Activated CD4-positive, alpha-beta T cell treated with anti-CD3 and anti-CD28 coated beads, Interleukin-2, amount 50 U/mL, for 16 hours (primary cell): ENCODE measurements at regions not wholly inside any gene's neighbourhood (a gene's known extent, or its start where the extent isn't known, plus 50 kb on each side); places are given as distances from the start of the nearest gene placed in this dataset.
"Not testable (repeated sequence)": the region's sequence is repeated elsewhere in the genome, so short reads cannot be mapped to it uniquely, and the experiment has no call there.

ENCODE experiments used
- DNase-seq: peaks from one replicate; pipeline ENCODE4 v3.0.0-alpha.2; 2020

DNA sequence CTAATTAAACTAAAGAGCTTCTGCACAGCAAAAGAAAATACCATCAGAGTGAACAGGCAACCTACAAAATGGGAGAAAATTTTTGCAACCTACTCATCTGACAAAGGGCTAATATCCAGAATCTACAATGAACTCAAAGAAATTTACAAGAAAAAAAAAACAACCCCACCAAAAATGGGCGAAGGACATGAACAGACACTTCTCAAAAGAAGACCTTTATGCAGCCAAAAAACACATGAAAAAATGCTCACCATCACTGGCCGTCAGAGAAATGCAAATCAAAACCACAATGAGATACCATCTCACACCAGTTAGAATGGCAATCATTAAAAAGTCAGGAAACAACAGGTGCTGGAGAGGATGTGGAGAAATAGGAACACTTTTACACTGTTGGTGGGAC lies 100.7 kb downstream of the GPX5 start:
- DNase-seq = not testable (repeated sequence)

DNA sequence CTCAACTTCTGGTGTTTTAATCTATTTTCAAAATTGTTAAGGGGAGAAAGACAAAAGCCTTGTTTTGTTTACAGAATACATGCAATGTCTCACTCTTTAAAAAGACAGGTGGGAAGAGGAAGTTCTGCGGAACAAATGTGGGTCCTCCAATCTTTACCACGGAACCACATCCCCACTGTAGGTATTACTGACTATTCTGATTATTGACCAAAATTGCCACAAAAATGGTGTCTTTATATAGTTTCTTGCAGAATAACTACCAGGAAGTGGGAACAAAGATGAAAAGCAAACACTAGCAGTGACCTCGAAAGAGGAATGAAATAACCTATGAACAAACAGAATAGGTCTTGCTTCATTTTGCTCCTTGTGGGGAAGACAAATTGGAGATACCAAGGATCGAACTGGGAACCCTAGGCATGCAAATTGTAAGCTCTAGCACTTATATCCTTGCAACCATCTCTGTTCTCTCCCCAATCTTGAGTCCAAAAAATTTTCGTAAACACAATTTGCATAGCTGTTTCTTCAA lies 106.7 kb downstream of the GPX5 start:
- DNase-seq = no peak

DNA sequence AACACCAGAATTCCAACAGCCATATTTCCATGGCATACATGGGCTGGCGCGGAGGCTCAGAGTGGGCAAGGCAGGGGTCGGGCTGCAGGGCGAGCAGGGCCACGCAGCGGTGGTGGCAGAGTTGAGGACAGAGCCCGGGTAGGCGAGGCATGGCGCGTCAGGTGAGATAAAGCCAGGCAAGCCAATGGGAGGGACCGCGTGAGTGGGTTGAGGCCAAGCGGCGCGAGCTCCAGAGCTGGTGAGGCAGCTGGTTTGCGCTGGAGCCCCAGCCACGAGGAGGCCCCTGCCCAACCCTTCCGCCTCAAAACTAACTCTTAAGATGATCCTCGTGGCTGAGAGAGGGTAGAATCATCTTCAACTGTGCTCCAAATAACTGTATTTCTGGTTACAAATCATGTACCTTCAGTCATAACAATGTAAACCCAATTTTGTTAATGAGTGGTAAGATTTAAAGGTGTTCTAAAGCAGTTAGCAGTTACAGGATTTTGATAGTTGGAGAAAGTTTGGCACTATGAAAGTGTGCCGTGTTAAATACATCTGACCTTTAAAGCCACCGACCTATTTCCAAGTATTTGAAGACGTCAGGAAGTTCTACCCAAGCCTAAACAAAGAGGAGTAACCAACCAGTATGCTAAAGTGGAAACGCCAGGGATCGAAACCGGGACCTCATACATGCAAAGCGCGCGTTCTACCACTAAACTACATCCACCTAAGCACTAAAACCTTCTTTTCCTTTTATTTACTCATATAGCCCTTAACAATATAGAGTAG lies 107.9 kb downstream of the GPX5 start:
- DNase-seq = no peak

DNA sequence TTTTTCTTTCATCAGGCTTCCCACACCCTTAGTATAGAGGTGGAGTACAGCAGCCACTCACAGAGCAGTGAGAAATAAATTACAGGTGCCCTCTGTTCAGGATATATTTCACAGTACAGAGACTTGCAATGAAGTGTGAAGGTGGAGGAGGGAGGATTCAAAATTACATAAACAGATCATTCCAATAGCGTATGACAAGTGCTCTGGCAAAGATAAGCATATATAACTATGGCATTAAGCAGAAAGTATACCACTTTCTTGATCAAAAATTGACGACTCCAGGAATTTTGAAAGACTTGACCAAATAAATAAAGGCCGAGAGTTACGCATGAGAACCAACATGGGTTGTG lies 108.7 kb downstream of the GPX5 start:
- no peak for DNase-seq

DNA sequence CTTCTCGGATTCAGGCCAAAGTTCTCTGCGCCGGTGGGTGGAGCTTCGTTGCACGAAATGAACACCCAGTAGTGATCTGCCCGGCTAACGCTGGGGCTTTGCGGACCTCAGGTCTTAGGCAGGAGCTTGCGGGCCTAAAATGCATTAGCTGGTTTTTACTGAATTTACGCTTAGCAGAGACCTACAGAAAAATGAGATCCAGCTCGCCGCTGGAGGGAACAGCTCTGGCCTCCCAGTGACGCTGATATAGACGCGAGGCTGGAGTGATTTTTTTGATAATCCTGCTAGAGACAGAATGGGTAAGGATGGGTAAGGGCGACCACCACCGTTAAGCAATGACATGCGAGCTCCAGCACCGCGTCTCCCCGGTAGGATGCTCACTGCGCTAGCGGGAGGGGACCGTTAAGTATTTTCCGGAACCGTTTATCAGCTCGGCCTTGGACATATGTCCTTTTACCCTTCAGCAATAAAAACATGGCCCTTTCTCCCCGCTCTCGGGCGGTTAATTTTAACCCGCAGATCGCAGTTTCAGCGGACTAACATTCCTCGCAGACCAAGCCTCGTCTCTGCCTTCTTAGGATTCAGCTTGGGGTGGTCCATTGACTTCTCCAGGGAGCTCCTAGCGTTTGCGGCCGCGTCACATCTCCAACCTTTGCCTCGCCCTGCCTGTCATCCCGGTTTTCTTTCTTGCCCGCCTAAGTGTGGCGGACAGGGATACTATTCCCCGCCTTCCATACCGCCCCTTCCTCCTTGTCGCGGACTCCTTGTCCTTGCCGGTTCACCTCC lies 109.3 kb downstream of the GPX5 start:
- DNase-seq = peak; percentile 14

DNA sequence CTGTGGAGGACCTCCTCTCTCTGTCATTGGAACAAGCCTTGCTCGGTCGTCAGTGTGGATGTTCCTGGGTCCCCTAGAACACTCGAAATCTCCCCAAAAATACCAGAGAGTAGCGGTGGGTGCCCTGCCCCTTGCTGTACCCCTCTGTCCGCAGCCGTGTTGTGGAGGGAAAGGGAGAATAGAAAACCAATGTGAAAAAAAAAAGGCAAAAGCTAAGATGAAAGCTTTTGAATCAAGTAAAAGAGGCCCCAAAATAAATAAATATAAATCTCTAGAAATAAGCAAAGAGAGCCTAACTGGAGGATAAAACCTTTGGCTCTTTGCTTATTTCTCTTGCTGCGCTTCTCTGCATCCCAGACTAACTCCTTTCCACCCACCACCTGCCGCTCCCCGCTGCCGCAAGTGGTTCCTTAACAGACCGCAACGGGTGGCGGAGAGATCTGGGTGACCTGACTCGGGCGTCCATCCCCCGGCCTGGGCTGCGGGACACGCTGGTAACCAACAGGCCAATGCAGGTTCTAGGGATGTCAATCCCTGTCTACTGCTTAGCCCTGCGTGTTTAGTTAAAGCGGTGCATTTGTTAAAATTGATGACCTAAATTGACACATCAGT lies 110.0 kb downstream of the GPX5 start:
- DNase-seq = no peak

DNA sequence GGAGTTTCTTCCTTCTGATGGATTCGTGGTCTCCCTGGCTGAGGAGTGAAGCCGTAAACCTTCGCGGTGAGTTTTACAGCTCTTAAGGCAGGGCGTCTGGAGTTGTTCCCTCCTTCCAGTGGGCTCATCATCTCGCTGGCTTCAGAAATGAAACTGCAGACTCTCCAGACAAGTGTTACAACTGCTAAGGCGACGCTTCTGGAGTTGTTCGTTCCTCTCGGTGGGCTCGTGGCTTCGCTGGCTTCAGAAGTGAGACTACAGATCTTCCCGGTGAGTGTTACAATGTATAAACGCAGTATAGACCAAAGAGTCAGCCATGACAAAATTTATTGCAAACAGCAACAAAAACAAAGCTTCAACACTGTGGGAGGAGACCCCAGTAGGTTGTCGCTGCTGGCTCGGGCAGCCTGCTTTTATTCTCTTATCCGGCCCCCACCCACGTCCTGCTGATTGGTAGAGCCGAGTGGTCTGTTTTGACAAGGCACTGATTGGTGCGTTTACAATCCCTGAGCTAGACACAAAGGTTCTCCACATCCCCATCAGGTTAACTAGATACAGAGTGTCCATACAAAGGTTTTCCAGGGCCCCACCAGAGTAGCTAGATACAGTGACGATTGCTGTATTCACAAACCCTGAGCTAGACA lies 113.2 kb downstream of the GPX5 start:
- no peak for DNase-seq

DNA sequence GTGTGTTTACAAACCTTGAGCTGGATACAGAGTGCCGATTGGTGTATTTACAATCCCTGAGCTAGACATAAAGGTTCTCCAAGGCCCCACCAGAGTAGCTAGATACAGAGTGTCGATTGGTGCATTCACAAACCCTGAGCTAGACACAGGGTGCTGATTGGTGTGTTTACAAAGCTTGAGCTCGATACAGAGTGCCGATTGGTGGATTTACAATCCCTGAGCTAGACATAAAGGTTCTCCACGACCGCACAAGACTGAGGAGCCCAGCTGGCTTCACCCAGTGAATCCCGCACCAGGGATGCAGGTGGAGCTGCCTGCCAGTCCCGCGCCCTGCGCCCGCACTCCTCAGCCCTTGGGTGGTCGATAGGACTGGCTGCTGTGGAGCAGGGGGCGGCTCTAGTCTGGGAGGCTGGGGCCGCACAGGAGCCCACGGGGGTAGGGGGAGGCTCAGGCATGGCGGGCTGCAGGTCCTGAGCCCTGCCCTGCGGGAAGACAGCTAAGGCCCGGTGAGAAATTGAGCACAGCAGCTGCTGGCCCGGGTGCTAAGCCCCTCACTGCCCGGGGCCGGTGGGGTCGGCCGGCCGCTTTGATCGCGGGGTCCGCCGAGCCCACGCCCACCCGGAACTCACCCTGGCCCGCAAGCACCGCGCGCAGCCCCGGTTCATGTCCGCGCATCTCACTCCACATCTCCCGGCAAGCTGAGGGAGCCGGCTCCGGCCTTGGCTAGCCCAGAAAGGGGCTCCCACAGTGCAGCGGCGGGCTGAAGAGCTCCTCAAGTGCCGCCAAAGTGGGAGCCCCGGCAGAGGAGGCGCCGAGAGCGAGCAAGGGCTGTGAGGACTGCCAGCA lies 114.0 kb downstream of the GPX5 start:
- not testable (repeated sequence) for DNase-seq

DNA sequence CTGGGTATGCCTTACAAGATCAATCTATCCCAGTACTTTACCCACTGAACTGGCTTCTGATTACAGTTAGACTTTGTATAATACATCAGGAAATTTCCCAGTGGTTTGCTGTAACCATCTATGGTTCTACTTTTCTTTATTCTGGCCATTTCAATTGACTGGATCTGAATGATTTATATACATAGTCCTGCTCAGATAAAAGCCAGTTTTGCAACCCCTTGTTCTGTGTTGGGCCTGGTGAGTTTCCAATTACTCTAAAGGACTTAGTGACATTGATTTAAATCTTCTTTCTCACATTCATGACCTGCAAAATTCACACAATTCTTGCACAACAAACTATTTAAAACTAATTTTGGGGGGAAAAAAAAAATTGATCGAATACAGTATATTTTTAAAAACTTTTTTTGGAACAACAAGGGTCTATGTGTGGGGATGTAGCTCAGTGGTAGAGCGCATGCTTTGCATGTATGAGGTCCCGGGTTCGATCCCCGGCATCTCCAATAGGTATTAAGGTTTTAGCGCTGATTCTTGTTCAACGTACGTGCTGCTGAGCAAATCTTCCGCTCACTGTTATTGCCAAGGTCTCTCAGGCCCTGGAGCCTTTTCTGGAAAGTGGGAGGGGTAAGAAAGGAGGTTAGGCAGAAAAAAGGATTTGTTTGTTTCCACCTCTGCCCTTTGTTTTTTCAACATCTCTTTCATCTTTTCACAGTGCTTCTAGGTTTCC lies 117.5 kb downstream of the GPX5 start:
- DNase-seq = peak; percentile 86

DNA sequence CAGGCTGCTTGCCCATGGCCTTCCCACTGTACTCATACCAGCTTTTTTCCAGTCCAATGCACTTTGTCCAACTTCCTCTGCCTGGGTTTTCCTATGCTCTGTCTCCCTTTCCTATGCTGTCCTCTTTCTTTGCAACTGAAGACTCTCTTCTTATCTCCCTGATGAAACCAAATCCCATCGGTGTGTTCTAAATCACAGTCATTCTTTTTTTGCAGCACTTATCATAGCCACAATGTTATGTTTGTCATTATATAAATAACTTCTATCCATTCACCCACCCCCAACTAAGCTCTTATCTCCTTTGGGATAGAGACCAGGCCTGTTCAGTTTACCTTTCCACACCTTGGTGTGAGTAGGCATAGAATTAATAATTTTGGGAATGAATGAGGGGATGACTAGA lies 121.0 kb downstream of the GPX5 start:
- no peak for DNase-seq

DNA sequence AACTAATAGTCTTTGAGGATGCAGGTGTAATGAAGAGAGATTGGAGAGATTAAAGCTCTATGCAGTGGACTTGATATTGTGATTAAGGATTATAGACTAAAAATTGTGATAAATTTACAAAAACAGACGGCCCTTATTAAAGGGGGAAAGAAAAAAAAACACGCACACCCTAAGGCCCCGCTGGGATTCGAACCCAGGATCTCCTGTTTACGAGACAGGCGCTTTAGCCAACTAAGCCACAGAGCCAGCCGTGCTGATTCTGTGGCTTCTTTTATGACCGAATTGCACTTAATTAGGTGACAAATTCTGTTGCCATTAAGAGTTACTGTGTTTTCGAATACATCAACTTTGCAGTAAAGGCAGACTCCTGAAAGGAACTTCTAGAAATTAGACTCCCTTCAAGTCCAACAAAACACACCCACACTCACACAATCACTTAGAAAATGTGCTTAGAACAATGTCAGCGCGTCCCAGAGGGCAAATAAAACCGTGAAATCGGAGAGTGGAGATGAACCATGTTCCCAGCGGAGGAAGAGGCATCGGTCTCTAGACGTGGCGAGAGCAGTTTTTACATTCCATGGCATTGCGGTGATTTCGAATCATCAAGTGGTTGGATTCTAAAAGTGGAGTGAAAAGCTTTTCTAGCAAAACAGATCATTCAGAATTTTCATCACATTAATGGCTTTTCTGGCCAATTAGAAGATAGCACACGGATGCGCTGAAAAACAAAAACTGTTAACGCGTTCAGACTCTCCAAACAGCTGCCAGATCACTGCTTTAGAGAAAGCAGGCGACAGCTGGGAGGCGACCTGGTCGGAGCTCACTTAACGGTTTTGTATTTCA lies 122.6 kb downstream of the GPX5 start:
- DNase-seq = peak; percentile 86

DNA sequence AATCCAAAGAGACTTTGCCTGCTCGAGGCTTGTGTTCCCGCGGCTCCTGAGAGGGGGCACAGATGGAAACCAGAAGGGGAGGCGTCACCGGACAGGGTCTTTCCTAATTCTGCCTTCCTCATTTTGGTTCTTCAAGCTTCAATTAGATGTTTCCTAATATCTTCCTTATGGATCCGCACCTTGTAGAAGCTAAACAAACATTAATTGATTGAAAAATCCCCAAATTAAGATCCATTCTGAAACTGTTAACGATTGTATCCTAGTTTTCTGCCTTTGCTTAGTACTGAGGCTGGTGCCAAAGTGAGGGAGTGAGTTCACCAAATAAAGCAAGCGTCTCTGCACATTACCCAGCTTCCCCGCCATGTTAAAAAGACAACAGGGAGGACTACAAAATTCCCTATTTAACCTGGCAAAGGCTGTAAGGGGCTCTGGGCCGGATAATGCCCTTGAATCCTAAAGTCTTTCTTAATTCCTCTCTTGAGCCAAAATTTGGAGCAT lies 123.2 kb downstream of the GPX5 start:
- no peak for DNase-seq

DNA sequence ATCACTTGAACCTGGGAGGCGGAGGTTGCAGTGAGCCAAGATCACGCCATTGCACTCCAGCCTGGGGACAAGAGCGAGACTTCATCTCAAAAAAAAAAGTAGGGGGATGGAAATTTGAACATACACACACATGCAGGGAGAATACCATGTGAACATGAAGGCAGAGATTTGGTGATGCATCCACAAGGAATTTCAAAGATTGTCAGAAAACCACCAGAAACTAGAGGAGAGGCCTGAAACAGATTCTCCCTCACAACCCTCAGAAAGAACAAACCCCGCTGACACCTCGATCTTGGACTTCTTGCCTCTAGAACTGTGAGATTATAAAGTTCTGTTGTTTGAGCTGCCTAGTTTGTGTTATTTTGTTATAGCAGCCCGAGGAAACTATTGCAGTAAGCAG lies 125.5 kb downstream of the GPX5 start:
- DNase-seq = no peak

DNA sequence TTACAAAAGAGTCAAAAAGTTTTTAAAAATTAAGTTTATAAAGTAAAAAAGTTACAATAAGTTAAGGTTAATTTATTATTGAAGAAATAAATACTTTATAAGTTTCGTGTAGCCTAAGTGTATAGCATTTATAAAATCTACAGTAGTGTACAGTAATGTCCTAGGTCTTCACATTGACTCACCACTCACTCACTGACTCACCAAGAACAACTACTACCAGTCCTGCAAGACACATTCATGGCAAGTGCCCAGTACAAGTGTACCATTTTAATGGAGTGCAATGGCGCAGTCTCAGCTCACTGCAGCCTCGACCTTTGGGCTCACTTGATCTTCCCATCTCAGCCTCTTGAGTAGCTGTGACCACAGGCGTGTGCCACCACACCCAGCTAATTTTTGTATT lies 128.2 kb downstream of the GPX5 start:
- DNase-seq = no peak

DNA sequence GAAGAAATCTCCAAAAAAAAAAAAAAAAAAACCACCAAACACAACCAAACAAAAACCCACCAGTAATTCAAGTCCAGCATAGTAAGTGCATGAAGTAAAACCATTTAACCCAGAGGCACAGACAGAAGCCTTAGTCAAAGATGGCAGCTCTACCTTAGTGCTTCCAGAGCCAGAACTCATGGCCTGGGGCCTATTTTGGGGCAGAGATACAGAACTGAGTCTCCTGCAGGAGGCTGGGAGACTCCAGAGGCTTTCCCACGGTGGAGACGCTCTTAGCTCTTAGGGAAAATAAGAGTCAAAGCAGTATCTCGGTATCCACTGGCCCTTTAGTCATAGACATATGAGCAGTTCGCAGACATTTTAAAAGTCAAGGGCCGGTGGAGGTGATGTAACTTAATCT lies 129.5 kb downstream of the GPX5 start:
- no peak for DNase-seq

DNA sequence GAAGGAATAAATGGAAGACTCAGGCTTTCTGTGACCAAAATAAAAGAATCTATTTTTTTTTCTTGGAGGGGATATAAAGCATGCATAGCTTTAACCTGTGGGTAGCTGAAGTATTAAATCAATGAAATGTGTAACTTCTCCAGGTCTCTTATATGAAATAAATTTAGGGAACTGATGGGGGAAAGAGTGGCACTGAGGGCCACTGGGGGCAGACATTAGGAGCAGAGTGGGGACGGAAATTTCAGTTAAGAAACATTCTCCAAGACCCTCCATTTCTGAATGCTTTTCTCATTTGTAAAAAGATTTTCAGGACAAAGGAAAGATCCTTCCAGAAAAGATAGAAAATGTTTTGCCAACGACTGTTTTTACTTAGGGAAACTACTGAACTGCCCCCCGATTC lies 131.0 kb downstream of the GPX5 start:
- no peak for DNase-seq

DNA sequence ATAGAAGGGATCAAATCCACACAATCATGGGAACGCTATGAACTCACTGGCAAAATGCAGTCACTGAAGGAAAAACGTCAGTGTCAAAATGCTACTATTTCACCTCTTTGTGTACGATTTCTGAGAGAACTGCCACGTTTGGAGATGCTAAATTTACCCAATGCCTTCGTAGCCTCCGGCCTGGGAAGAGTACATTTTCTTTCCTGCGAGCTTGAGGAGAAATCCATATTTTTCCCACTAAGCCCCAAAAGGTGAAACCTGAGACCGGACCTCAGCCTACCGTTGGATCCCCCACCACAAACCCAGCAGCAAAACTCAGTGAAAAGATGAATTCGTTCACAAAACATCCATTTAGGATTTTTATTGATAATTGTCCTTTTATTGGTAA lies 131.7 kb downstream of the GPX5 start:
- DNase-seq = no peak

DNA sequence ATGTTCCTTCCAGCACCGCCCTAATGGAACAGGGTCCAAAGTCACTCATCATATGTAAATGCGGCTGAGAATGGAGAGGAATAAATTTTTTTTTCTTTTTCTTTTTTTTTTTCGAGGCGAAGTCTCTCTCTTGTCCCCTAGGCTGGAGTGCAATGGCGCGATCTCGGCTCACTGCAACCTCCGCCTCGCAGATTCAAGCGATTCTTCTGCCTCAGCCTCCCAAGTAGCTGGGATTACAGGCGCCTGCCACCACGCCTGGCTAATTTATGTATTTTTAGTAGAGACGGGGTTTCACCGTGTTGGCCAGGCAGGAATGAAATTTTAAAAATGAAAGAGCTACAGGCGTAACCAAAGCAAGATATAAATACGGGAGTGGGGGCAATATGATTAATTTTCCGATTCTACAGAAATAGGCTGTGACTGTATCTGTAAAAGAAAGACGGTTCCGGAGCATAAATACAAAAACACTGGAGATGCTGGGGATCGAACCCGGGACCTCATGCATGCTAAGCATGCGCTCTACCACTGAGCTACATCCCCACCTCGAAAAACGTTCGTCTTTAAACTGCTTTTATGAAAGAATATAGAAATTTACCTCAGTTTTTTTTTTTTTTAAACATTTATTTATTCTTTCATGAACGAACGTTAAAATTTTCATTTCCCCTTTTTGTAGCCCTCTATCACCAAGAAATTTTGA lies 132.2 kb downstream of the GPX5 start:
- peak; percentile 75 for DNase-seq

DNA sequence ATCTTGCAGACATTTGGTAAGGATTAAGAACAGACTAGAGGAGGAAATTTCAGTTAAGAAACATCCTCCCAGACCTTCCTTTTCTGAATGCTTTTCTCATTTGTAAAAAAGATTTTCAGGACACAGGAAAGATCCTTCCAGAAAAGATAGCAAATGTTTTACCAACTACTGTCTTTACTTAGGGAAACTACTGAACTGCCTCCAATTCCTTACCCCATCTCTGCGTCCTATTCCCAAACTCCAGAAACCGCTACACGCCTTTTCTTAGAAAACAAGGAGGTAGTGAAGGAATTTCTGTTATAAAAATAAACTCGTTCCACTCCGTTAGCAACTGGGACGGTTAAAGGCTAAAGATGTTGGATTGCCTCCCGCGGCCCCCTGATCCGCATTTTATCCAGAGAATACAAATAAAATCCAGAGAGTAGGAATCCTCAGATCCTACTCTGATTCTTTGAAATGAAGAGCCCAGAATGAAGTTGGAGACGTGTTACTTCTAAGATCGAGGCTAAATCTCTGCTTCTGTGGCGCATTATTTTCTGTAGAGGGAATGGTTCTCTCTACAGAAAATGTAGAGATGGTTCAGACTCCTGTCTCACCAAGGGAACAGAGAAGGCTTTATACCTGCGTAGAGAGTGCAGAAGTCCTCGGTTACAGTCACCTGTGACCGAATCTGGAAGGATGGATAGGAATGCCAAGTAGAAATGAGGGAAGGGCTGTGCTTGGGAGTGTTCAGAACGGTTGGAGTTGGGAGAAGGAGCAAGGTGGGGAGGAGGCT lies 133.0 kb downstream of the GPX5 start:
- no peak for DNase-seq
